Thymus (tissue), 11 donors: ENCODE measurements at regions not wholly inside any gene's neighbourhood (a gene's known extent, or its start where the extent isn't known, plus 50 kb on each side); places are given as distances from the start of the nearest gene placed in this dataset.

Source experiments
- DNase-seq, 9 donors: peaks; one replicate each; pipeline ENCODE4 v3.0.0-alpha.2; 2013; ENCODE audit warnings: low spot score in 9 of 9, low read depth in 6 of 9, missing footprints in 1 of 9
- H3K27ac ChIP-seq, 2 donors: one replicate each; pipeline ENCODE4 v1.5.1; 2013; ENCODE audit warnings: control low read depth in 1 of 2, low read depth in 1 of 2, low read length in 1 of 2, mild to moderate bottlenecking in 1 of 2, moderate library complexity in 1 of 2
- H3K27me3 ChIP-seq, 2 donors: one replicate each; pipeline ENCODE4 v1.5.1; 2013; ENCODE audit warnings: low read length in 1 of 2; ENCODE audit not compliant: control insufficient read depth in 2 of 2, insufficient read depth in 1 of 2
- H3K36me3 ChIP-seq, 2 donors: one replicate each; pipeline ENCODE4 v1.5.1; 2013; ENCODE audit warnings: low read length in 1 of 2, mild to moderate bottlenecking in 1 of 2, moderate library complexity in 1 of 2; ENCODE audit not compliant: control insufficient read depth in 2 of 2, insufficient read depth in 2 of 2
- H3K4me1 ChIP-seq, 2 donors: one replicate each; pipeline ENCODE4 v1.5.1; 2013; ENCODE audit warnings: low read length in 2 of 2; ENCODE audit not compliant: control insufficient read depth in 2 of 2, insufficient read depth in 2 of 2
- H3K4me3 ChIP-seq, 2 donors: one replicate each; pipeline ENCODE4 v1.5.1; 2013; ENCODE audit warnings: low read length in 2 of 2, control low read depth in 1 of 2, mild to moderate bottlenecking in 1 of 2
- H3K9me3 ChIP-seq, 2 donors: one replicate each; pipeline ENCODE4 v1.5.1; 2013; ENCODE audit warnings: low read length in 1 of 2, mild to moderate bottlenecking in 1 of 2; ENCODE audit not compliant: control insufficient read depth in 2 of 2, insufficient read depth in 1 of 2
- WGBS: extraction: QIAGEN DNeasy Blood & Tissue Kit; methylation state at CpG from one replicate; pipeline ENCODE4 v1.1.7; 2013; 5-methylcytosine and 5-hydroxymethylcytosine counted together
- donor health status: healthy.

GRCh38 chr17:77498791-77499698 lies 358.3 kb downstream of the SEC14L1 start:
- DNase-seq, result no peak
- H3K27ac ChIP-seq, result no peak overlapping the region
- H3K4me1 ChIP-seq, result peaks cover 3 to 12% of the 10 kb centered on the region in 2 donors
- no peaks in the 10 kb centered on the region for H3K27me3 ChIP-seq
- H3K4me3 ChIP-seq, result no peak overlapping the region
- WGBS, result 97% methylated on average over 28 of the region's 28 CpGs
- H3K9me3 ChIP-seq, result no peaks in the 10 kb centered on the region
- peaks cover 72 to 84% of the 10 kb centered on the region in 2 donors for H3K36me3 ChIP-seq

DNA sequence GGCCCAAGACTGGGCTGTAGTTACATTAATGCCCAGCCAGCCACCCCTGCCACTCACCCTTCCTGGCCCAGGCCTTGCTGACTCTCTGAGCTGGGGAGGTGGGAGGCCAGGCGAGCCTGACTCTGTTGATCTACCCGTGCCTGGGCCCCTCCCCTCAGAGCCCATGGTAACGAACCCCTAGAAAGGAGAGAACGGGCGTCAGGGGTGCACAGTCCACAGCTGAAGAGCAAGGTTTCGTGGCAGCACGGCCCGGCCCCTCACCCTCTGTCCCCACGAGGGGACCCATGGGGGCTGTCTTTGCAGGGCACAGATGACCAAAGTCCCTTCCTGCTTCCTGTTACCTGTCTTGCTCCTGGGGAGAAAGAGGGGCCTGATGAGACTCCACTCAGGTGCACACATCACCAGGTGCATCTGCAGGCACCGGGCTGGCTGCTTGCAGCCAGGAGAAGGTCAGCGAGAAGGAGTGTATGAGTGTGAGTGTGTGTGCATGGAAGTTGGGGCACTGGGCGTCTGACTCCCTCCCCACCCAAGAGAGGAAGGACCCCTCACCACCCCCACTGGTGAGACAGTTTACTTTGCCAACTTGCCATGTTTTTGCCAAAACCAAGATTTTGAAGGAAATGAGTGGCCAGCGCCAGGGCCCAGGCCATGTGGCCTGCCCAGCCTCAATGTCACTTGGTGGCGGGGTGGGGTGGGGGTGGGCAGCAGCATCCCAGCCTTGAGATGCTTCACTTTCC lies 359.1 kb downstream of the SEC14L1 start:
- H3K27me3 ChIP-seq, result no peaks in the 10 kb centered on the region
- H3K9me3 ChIP-seq, result no peaks in the 10 kb centered on the region
- H3K36me3 ChIP-seq, result peaks cover 64 to 76% of the 10 kb centered on the region in 2 donors
- no peak overlapping the region for H3K4me3 ChIP-seq
- H3K27ac ChIP-seq, result no peak overlapping the region
- DNase-seq, result no peak
- H3K4me1 ChIP-seq, result peaks cover 0 to 4% of the 10 kb centered on the region in 2 donors
- 97% methylated on average over 14 of the region's 14 CpGs for WGBS

DNA sequence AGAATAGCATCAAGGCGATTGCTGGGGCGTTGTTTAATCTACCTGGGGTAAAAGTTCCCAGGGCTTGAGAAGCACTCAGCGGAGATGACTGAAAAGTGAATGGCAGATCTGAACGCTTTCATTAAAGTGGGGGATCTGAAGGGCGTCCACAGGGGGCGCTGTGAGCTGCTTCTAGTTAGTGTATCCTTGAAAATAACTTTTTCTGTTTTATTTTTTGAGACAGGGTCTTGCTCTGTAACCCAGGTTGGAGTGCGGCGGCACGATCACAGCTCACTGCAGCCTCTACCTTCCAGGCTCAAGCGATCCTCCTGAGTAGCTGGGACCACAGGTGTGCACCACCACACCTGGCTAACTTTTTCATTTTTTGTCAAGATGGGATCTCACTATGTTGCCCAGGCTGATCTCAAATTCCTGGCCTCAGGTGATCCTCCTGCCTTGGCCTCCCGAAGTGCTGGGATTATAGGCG lies 360.4 kb downstream of the SEC14L1 start:
- peak in 2 of 9 donors; percentile 35 to 47 for DNase-seq
- Histone ChIP-seq H3K27me3 (no peaks in the 10 kb centered on the region), H3K27ac (no peak overlapping the region), H3K9me3 (no peaks in the 10 kb centered on the region), H3K4me3 (no peak overlapping the region), H3K4me1 (no peaks in the 10 kb centered on the region), H3K36me3 (peaks cover 52 to 64% of the 10 kb centered on the region in 2 donors)
- 97% methylated on average over 12 of the region's 12 CpGs for WGBS

- Histone ChIP-seq H3K4me3 (no peak overlapping the region), H3K27me3 (no peaks in the 10 kb centered on the region), H3K36me3 (peaks cover 43 to 55% of the 10 kb centered on the region in 2 donors), H3K9me3 (no peaks in the 10 kb centered on the region), H3K27ac (no peak overlapping the region), H3K4me1 (no peaks in the 10 kb centered on the region)
- 98% methylated on average over 16 of the region's 16 CpGs for WGBS
- DNase-seq, result no peak
Measured at GRCh38 chr17:77501751-77502625, 361.2 kb downstream of the SEC14L1 start.

DNA sequence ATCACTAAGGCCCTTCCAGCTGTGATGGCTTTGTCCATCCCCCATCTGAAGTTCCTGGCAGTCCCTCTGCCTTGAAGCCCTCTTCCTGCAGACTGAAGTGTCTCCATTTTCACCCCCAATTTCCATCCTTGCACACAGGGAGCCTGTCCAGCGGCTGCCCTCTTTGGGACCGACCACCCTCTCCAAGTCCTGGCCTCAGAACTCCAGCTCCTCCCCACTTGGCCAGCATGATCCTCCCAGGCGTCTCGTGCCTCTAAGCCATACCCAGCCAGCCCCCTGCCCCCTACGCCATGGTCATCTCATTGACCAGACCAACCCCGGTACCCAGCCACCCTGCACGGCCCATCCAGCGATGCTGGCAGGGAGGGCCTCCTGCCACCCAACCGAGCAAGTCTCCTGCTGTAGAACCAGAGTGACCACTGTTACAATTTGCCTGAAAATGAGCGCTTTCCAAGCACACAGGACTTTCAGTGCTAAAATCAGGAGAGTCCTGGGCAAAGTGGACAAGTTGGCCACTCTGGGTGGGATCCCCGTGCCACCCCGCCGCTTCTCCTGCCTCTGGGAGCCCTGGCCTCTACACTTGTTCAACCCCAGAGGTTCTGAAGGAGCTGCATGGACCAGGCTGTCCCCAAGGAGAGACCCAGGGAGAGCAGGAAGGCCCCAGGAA lies 362.0 kb downstream of the SEC14L1 start:
- 95% methylated on average over 13 of the region's 13 CpGs for WGBS
- DNase-seq, result no peak
- Histone ChIP-seq H3K4me1 (no peaks in the 10 kb centered on the region), H3K9me3 (no peaks in the 10 kb centered on the region), H3K36me3 (peaks cover 36 to 47% of the 10 kb centered on the region in 2 donors), H3K27ac (no peak overlapping the region), H3K27me3 (no peaks in the 10 kb centered on the region), H3K4me3 (no peak overlapping the region)

DNA sequence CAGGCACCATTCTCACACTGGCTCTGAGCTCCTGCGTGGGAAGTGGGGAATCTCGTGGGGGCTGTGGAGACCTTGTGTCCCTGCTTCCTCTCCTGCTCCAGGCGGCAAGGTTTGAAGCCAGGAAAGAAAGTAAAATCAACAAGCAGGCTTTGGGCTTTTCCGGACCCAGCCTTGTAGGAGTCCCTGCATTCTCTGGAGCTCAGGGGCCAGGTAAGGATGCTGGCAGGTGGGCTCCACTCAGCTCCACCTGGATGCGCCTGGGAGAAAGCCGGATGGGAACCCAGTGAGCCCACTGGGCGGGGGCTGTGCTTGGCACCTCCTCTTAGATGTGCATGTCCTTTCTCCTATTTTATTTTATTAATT lies 362.5 kb downstream of the SEC14L1 start:
- 96% methylated on average over 7 of the region's 7 CpGs for WGBS
- Histone ChIP-seq H3K4me1 (no peaks in the 10 kb centered on the region), H3K4me3 (no peak overlapping the region), H3K27ac (no peak overlapping the region), H3K36me3 (peaks cover 31 to 42% of the 10 kb centered on the region in 2 donors), H3K9me3 (no peaks in the 10 kb centered on the region), H3K27me3 (no peaks in the 10 kb centered on the region)
- no peak for DNase-seq

DNA sequence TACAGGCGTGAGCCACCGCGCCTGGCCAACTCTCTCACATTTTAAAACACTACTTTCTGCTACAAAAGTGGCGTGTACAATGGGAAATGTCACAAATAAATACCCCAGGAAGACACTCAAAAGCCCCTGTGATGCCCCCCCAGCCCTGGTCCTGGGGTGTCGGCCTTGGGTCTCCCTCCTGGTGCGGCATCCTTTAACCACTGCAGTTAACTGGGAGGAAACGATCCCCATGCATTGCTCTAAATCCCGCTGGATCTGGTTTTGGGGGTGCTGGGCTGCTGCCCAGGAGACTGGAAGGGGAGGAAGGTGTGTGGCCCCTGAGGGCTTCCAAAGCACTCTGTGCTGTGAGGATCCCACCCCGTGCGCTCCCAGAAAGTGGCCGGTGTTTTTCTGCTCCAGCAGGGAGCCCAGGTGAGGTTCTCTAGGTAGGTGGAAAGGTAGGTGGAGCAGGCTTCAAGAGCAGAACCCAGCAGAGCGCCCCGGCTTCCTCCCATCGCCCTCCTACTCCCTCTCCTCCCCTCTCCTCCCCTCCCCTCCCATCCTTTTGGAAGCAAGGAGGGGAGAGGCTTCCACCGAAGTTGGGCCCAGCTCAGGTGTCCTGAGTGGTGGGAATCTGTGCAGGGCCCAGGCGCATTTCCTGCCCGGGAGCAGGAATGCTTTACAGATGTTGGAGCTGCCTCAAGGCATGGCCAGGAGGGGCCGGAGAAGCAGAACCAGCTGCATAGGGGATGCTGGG lies 363.3 kb downstream of the SEC14L1 start:
- Histone ChIP-seq H3K9me3 (no peaks in the 10 kb centered on the region), H3K27ac (no peak overlapping the region), H3K27me3 (no peaks in the 10 kb centered on the region), H3K36me3 (peaks cover 22 to 36% of the 10 kb centered on the region in 2 donors), H3K4me3 (no peak overlapping the region), H3K4me1 (no peaks in the 10 kb centered on the region)
- DNase-seq, result no peak
- WGBS, result 91% methylated on average over 18 of the region's 18 CpGs

GRCh38 chr17:77504652-77505155 lies 363.9 kb downstream of the SEC14L1 start:
- Histone ChIP-seq H3K27ac (no peak overlapping the region), H3K9me3 (no peaks in the 10 kb centered on the region), H3K4me3 (no peak overlapping the region), H3K36me3 (peaks cover 16 to 29% of the 10 kb centered on the region in 2 donors), H3K4me1 (no peaks in the 10 kb centered on the region), H3K27me3 (no peaks in the 10 kb centered on the region)
- WGBS, result 96% methylated on average over 9 of the region's 9 CpGs
- no peak for DNase-seq
